HG02840 (cell line): ENCODE measurements at regions not wholly inside any gene's neighbourhood (a gene's known extent, or its start where the extent isn't known, plus 50 kb on each side); places are given as distances from the start of the nearest gene placed in this dataset.

ENCODE experiments used
- ATAC-seq: cut with Tn5 transposase; IDR thresholded peaks from one replicate; pipeline ENCODE4 v1.9.1; 2021; ENCODE audit warnings: mild to moderate bottlenecking, moderate library complexity, moderate number of reproducible peaks; ENCODE audit not compliant: unreplicated experiment, low FRiP score

GRCh38 chr12:28807535-28807934, 341.5 kb upstream of the FAR2 start:
- no peak for ATAC-seq

- no peak for ATAC-seq
Measured at GRCh38 chr12:28811457-28811856, 337.6 kb upstream of the FAR2 start.

- no peak for ATAC-seq
Measured at GRCh38 chr12:28814246-28814645, 334.8 kb upstream of the FAR2 start.

- ATAC-seq, result no peak
Measured at GRCh38 chr12:28817524-28817923, 331.6 kb upstream of the FAR2 start.

- ATAC-seq, result no peak
Measured at GRCh38 chr12:28824193-28824846, 324.8 kb upstream of the FAR2 start.

- ATAC-seq, result no peak
Measured at GRCh38 chr12:28824849-28825248, 324.2 kb upstream of the FAR2 start.

GRCh38 chr12:28826766-28827165, 322.3 kb upstream of the FAR2 start:
- no peak for ATAC-seq

- no peak for ATAC-seq
Measured at GRCh38 chr12:28827861-28828260, 321.2 kb upstream of the FAR2 start.

- no peak for ATAC-seq
Measured at GRCh38 chr12:28828318-28828717, 320.8 kb upstream of the FAR2 start.

- no peak for ATAC-seq
Measured at GRCh38 chr12:28830491-28830890, 318.6 kb upstream of the FAR2 start.

- no peak for ATAC-seq
Measured at GRCh38 chr12:28844718-28845117, 304.4 kb upstream of the FAR2 start.

GRCh38 chr12:28851781-28852180, 297.3 kb upstream of the FAR2 start:
- no peak for ATAC-seq

GRCh38 chr12:28855761-28856310, 293.2 kb upstream of the FAR2 start:
- no peak for ATAC-seq

- no peak for ATAC-seq
Measured at GRCh38 chr12:28857369-28857768, 291.7 kb upstream of the FAR2 start.

- ATAC-seq, result no peak
Measured at GRCh38 chr12:28859551-28859950, 289.5 kb upstream of the FAR2 start.

GRCh38 chr12:28865776-28866175, 283.3 kb upstream of the FAR2 start:
- no peak for ATAC-seq

GRCh38 chr12:28866296-28866695, 282.8 kb upstream of the FAR2 start:
- no peak for ATAC-seq

GRCh38 chr12:28866715-28867503, 282.2 kb upstream of the FAR2 start:
- no peak for ATAC-seq

GRCh38 chr12:28868414-28868813, 280.7 kb upstream of the FAR2 start:
- no peak for ATAC-seq

- no peak for ATAC-seq
Measured at GRCh38 chr12:28869197-28869596, 279.9 kb upstream of the FAR2 start.

GRCh38 chr12:28870839-28871440, 278.1 kb upstream of the FAR2 start:
- ATAC-seq, result no peak
